Spleen (tissue), 11 donors: ENCODE measurements at regions not wholly inside any gene's neighbourhood (a gene's known extent, or its start where the extent isn't known, plus 50 kb on each side); places are given as distances from the start of the nearest gene placed in this dataset.
A peak's percentile ranks its signal among the peaks of the same experiment; 100 is the strongest.

ENCODE experiments used
- DNase-seq: peaks from one replicate; pipeline ENCODE4 v3.0.0-alpha.2; 2020
- H3K27ac ChIP-seq, 8 donors: fragments of 200-600 bp; sonication (generic) in 7 of 8; 1 replicate in 4 of 8; 2 replicates in 4 of 8; pipeline versions ENCODE4 v1.5.0 to v1.8.0; 2016 to 2021; ENCODE audit warnings: inconsistent platforms in 4 of 8, mild to moderate bottlenecking in 4 of 8, moderate library complexity in 1 of 8
- H3K27me3 ChIP-seq, 7 donors: fragments of 200-600 bp; sonication (generic) in 6 of 7; replicated peaks in 1 of 7; 1 replicate in 4 of 7; 2 replicates in 3 of 7; pipeline versions ENCODE4 v1.5.0 to v1.8.0; 2016 to 2021; ENCODE audit warnings: inconsistent platforms in 3 of 7, mild to moderate bottlenecking in 1 of 7
- H3K36me3 ChIP-seq, 6 donors: fragments of 200-600 bp; sonication (generic) in 5 of 6; 1 replicate in 4 of 6; 2 replicates in 2 of 6; pipeline versions ENCODE4 v1.5.0 to v1.8.0; 2016 to 2021; ENCODE audit warnings: inconsistent platforms in 2 of 6
- H3K4me1 ChIP-seq, 6 donors: fragments of 200-600 bp; sonication (generic) in 5 of 6; 1 replicate in 3 of 6; 2 replicates in 3 of 6; pipeline versions ENCODE4 v1.5.0 to v1.8.0; 2016 to 2021; ENCODE audit warnings: inconsistent platforms in 3 of 6
- H3K4me3 ChIP-seq, 8 donors: fragments of 200-600 bp; sonication (generic) in 7 of 8; 1 replicate in 4 of 8; 2 replicates in 4 of 8; pipeline versions ENCODE4 v1.5.0 to v1.8.0; 2016 to 2021; ENCODE audit warnings: inconsistent platforms in 4 of 8, mild to moderate bottlenecking in 4 of 8, moderate library complexity in 2 of 8
- H3K9me3 ChIP-seq, 8 donors: fragments of 200-600 bp; sonication (generic) in 7 of 8; 1 replicate in 4 of 8; 2 replicates in 4 of 8; pipeline versions ENCODE4 v1.5.0 to v1.8.0; 2016 to 2021; ENCODE audit warnings: inconsistent platforms in 4 of 8
- POLR2A ChIP-seq, 3 donors: fragments of 450-650 bp; IDR thresholded peaks; one replicate each; pipeline ENCODE4 v1.5.1; 2017; ENCODE audit warnings: antibody characterized with exemption in 3 of 3, mild to moderate bottlenecking in 1 of 3
- POLR2AphosphoS5 ChIP-seq, 3 donors: sonication (generic); formaldehyde crosslinking; IDR thresholded peaks; one replicate each; pipeline ENCODE4 v1.5.1; 2017; ENCODE audit warnings: antibody characterized with exemption in 3 of 3
- WGBS, 5 donors: extraction: QIAGEN DNeasy Blood & Tissue Kit in 3 of 5; methylation state at CpG; one replicate each; pipeline versions ENCODE4 v1.1.5 to v1.1.7; 2013 to 2018; 5-methylcytosine and 5-hydroxymethylcytosine counted together
- intact Hi-C: fragments of 100-400 bp; cut with DNase I; formaldehyde crosslinking; loops from one replicate; pipeline ENCODE4 v1.15.0; 2023; ENCODE audit warnings: low total_unique reads
- TF ChIP-seq, protein P1 (sequence below), 11 experiments: fragments of 200-600 bp in 7 of 11; fragments of 450-650 bp in 4 of 11; sonication (generic) in 4 of 11; IDR thresholded peaks in 8 of 11; conservative IDR thresholded peaks in 3 of 11; 1 replicate in 7 of 11; 2 replicates in 4 of 11; pipeline versions ENCODE4 v1.4.0 to v1.8.0; 2016 to 2021; ENCODE audit warnings: antibody characterized with exemption in 11 of 11, inconsistent platforms in 4 of 11, mild to moderate bottlenecking in 1 of 11
- donor health status: healthy with polysubstance abuse.
- donor health status: DM: no; HTN: no; CAD: no; lungs with moderate emphysema.
- donor health status: DM: no; HTN: no; CAD: no.
- donor health status: Bipolar disorder and iron deficiency.
- donor health status: healthy.
- donor health status: DM: no; HTN: no; CAD: no.
- donor health status: DM: yes; HTN: yes; CAD: no.

DNA sequence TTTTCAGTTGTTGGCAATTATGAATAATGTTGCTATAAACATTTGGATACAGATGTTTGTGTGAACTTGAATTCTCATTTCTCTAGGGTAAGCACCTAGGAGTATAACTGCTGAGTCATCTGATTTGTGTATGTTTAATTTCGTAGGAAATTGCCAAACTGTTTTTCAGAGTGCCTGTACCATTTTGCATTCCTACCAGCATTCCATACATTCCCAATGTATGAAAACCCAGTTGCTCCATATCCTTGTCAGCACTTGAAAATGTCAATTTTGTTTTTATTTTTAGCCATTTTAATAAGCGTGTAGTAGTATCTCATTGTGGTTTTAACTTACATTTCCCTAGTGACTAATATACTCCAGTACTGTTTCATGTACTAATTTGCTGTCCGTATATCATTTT lies 98.5 kb upstream of the TSC22D2 start:
- H3K27me3 ChIP-seq = no peaks in the 10 kb centered on the region
- H3K4me1 ChIP-seq = no peaks in the 10 kb centered on the region
- no peaks in the 10 kb centered on the region for H3K9me3 ChIP-seq
- H3K36me3 ChIP-seq = no peaks in the 10 kb centered on the region
- H3K4me3 ChIP-seq = no peak overlapping the region
- no peak for DNase-seq
- intact Hi-C loops = no loop called here
- no peak overlapping the region for H3K27ac ChIP-seq
- TF ChIP-seq, protein P1, sequence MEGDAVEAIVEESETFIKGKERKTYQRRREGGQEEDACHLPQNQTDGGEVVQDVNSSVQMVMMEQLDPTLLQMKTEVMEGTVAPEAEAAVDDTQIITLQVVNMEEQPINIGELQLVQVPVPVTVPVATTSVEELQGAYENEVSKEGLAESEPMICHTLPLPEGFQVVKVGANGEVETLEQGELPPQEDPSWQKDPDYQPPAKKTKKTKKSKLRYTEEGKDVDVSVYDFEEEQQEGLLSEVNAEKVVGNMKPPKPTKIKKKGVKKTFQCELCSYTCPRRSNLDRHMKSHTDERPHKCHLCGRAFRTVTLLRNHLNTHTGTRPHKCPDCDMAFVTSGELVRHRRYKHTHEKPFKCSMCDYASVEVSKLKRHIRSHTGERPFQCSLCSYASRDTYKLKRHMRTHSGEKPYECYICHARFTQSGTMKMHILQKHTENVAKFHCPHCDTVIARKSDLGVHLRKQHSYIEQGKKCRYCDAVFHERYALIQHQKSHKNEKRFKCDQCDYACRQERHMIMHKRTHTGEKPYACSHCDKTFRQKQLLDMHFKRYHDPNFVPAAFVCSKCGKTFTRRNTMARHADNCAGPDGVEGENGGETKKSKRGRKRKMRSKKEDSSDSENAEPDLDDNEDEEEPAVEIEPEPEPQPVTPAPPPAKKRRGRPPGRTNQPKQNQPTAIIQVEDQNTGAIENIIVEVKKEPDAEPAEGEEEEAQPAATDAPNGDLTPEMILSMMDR (IDR thresholded peaks at IDR 0.05 in 8 of 11, conservative IDR thresholded peaks at IDR 0.05 in 3 of 11) = no peak
- TF ChIP-seq POLR2A (IDR thresholded peaks at IDR 0.05) = no peak
- no peak for TF ChIP-seq POLR2AphosphoS5 (IDR thresholded peaks at IDR 0.05)
- WGBS, 5 donors = 80 to 93% (median 86%) methylated on average over 3 of the region's 3 CpGs

DNA sequence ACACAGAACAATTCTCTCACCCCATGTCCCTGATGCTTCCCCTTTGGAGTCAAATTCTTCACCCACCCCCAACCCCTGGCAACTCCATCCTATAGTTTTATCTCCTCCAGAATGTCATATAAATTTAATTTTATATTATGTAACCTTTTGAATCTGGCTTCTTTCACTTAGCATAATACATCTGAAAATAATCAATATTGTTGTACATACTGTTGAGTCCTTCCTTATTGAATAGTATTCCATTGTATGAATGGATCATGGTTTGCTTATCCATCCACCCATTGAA lies 98.9 kb upstream of the TSC22D2 start:
- DNase-seq = no peak
- no peaks in the 10 kb centered on the region for H3K36me3 ChIP-seq
- intact Hi-C loops = no loop called here
- no peaks in the 10 kb centered on the region for H3K9me3 ChIP-seq
- H3K27ac ChIP-seq = no peak overlapping the region
- no peak overlapping the region for H3K4me3 ChIP-seq
- no peaks in the 10 kb centered on the region for H3K4me1 ChIP-seq
- H3K27me3 ChIP-seq = no peaks in the 10 kb centered on the region
- no peak for TF ChIP-seq POLR2A (IDR thresholded peaks at IDR 0.05)
- TF ChIP-seq, protein P1 (IDR thresholded peaks at IDR 0.05 in 8 of 11, conservative IDR thresholded peaks at IDR 0.05 in 3 of 11) = no peak
- no peak for TF ChIP-seq POLR2AphosphoS5 (IDR thresholded peaks at IDR 0.05)

GRCh38 chr3:150308481-150309256 lies 99.4 kb upstream of the TSC22D2 start:
- Histone ChIP-seq H3K9me3 (no peaks in the 10 kb centered on the region), H3K27me3 (no peaks in the 10 kb centered on the region), H3K4me1 (no peaks in the 10 kb centered on the region), H3K4me3 (no peak overlapping the region), H3K27ac (no peak overlapping the region), H3K36me3 (no peaks in the 10 kb centered on the region)
- no peak for DNase-seq
- intact Hi-C loops = no loop called here
- TF ChIP-seq, protein P1 (IDR thresholded peaks at IDR 0.05 in 8 of 11, conservative IDR thresholded peaks at IDR 0.05 in 3 of 11) = no peak
- TF ChIP-seq POLR2AphosphoS5 (IDR thresholded peaks at IDR 0.05) = no peak
- no peak for TF ChIP-seq POLR2A (IDR thresholded peaks at IDR 0.05)
- 88 to 92% (median 91%) methylated on average over 12 of the region's 12 CpGs for WGBS, 5 donors

GRCh38 chr3:150308037-150308319 lies 100.1 kb upstream of the TSC22D2 start:
- intact Hi-C loops = no loop called here
- no peaks in the 10 kb centered on the region for H3K9me3 ChIP-seq
- H3K27ac ChIP-seq = peak overlapping the region in 1 of 8 donors; percentile 14
- 70 to 86% (median 77%) methylated on average over 4 of the region's 4 CpGs for WGBS, 5 donors
- no peaks in the 10 kb centered on the region for H3K27me3 ChIP-seq
- H3K4me1 ChIP-seq = no peaks in the 10 kb centered on the region
- DNase-seq = no peak
- no peak for TF ChIP-seq POLR2AphosphoS5 (IDR thresholded peaks at IDR 0.05)
- TF ChIP-seq, protein P1 (IDR thresholded peaks at IDR 0.05 in 8 of 11, conservative IDR thresholded peaks at IDR 0.05 in 3 of 11) = no peak
- TF ChIP-seq POLR2A (IDR thresholded peaks at IDR 0.05) = no peak
- no peaks in the 10 kb centered on the region for H3K36me3 ChIP-seq
- H3K4me3 ChIP-seq = no peak overlapping the region
